Fibroblast of skin of left quadriceps (primary cell): ENCODE measurements at regions not wholly inside any gene's neighbourhood (a gene's known extent, or its start where the extent isn't known, plus 50 kb on each side); places are given as distances from the start of the nearest gene placed in this dataset.
"Not testable (repeated sequence)": the region's sequence is repeated elsewhere in the genome, so short reads cannot be mapped to it uniquely, and the experiment has no call there.

Experiments
- DNase-seq, 2 experiments: peaks; one replicate each; pipeline ENCODE4 v3.0.0-alpha.2; 2013; ENCODE audit warnings: low read depth in 2 of 2

- DNase-seq: no peak
These were observed 155.6 kb upstream of the GHITM start for GRCh38 chr10:83983578-83984255.

GRCh38 chr10:83984256-83984640, 155.1 kb upstream of the GHITM start:
- DNase-seq: no peak

GRCh38 chr10:83986800-83987199, 152.5 kb upstream of the GHITM start:
- DNase-seq: no peak

- no peak for DNase-seq
These were observed 152.1 kb upstream of the GHITM start for GRCh38 chr10:83987216-83987615.

GRCh38 chr10:83988435-83988834, 150.9 kb upstream of the GHITM start:
- DNase-seq: no peak

- DNase-seq: no peak
These were observed 149.2 kb upstream of the GHITM start for GRCh38 chr10:83990126-83990525.

- DNase-seq: no peak
These were observed 147.1 kb upstream of the GHITM start for GRCh38 chr10:83991986-83992753.

- DNase-seq: no peak
These were observed 145.0 kb upstream of the GHITM start for GRCh38 chr10:83994325-83994724.

- no peak for DNase-seq
These were observed 143.5 kb upstream of the GHITM start for GRCh38 chr10:83995738-83996331.

- DNase-seq: no peak
These were observed 135.1 kb upstream of the GHITM start for GRCh38 chr10:84004221-84004620.

GRCh38 chr10:84005403-84005802, 133.9 kb upstream of the GHITM start:
- no peak for DNase-seq

- DNase-seq: no peak
These were observed 131.8 kb upstream of the GHITM start for GRCh38 chr10:84007482-84007881.

GRCh38 chr10:84008878-84009277, 130.4 kb upstream of the GHITM start:
- DNase-seq: no peak

GRCh38 chr10:84012431-84012830, 126.9 kb upstream of the GHITM start:
- DNase-seq: no peak

GRCh38 chr10:84012831-84013458, 126.4 kb upstream of the GHITM start:
- DNase-seq: no peak

GRCh38 chr10:84015877-84016595, 123.3 kb upstream of the GHITM start:
- DNase-seq: no peak

GRCh38 chr10:84018826-84019225, 120.5 kb upstream of the GHITM start:
- no peak for DNase-seq

- DNase-seq: not testable (repeated sequence)
These were observed 119.4 kb upstream of the GHITM start for GRCh38 chr10:84019854-84020458.

- no peak for DNase-seq
These were observed 112.5 kb upstream of the GHITM start for GRCh38 chr10:84026821-84027257.

GRCh38 chr10:84029840-84030239, 109.5 kb upstream of the GHITM start:
- DNase-seq: no peak

GRCh38 chr10:84038035-84038434, 101.3 kb upstream of the GHITM start:
- no peak for DNase-seq
